ENCODE measurements at regions not wholly inside any gene's neighbourhood (a gene's known extent, or its start where the extent isn't known, plus 50 kb on each side); places are given as distances from the start of the nearest gene placed in this dataset.

- H4K5ac ChIP-seq (ENCODE audit: low read depth, low read length), result no peak overlapping the region
- no peak overlapping the region for H3K18ac ChIP-seq (ENCODE audit: low read depth, low read length)
- H3K9me1 ChIP-seq (ENCODE audit: insufficient read depth, low read length), result no peaks in the 10 kb centered on the region
- no peak overlapping the region for H3K9ac ChIP-seq (ENCODE audit: low read depth, low read length)
- no peak overlapping the region for H3K27ac ChIP-seq (ENCODE audit: insufficient read depth, low read length)
- dilution Hi-C loops (cut with HindIII; ENCODE audit: low sequenced_read_pairs, unreplicated experiment), result no loop called here
- H3K79me1 ChIP-seq (ENCODE audit: low read depth in 1 of 2, low read length in 2 of 2), result no peaks in the 10 kb centered on the region
- no peaks in the 10 kb centered on the region for H3K4me1 ChIP-seq (ENCODE audit: control insufficient read depth, insufficient read depth, low read length)
- ChIA-PET POLR2A (ENCODE audit: unreplicated experiment) (no interaction called here), CTCF (no interaction called here)
- no peak for DNase-seq
- no peak overlapping the region for H4K91ac ChIP-seq (ENCODE audit: insufficient read depth, low read depth, low read length)
- no peak for TF ChIP-seq MXI1 (IDR thresholded peaks at IDR 0.05; ENCODE audit: borderline replicate concordance, low read depth, low read length)
- no peak for TF ChIP-seq CEBPB (IDR thresholded peaks at IDR 0.05; ENCODE audit: low read depth, low read length)
- TF ChIP-seq NFE2L2 (IDR thresholded peaks at IDR 0.05; ENCODE audit: low read depth, low read length), result no peak
- no peak for TF ChIP-seq POLR2A (IDR thresholded peaks at IDR 0.05; ENCODE audit: low read depth, low read length)
- TF ChIP-seq ELK1 (IDR thresholded peaks at IDR 0.05; ENCODE audit: borderline replicate concordance, low read depth, low read length), result no peak
- no peak for TF ChIP-seq SMC3 (IDR thresholded peaks at IDR 0.05; ENCODE audit: low read depth, low read length)
- TF ChIP-seq CHD1 (IDR thresholded peaks at IDR 0.05; ENCODE audit: low read depth, low read length), result no peak
- TF ChIP-seq RFX5 (IDR thresholded peaks at IDR 0.05; ENCODE audit: low read depth, low read length), result no peak
- intact Hi-C loops (cut with micrococcal nuclease), result no loop called here
- no peak overlapping the region for H2AK9ac ChIP-seq (replicated peaks; ENCODE audit: low read depth, low read length, poor library complexity)
- no peak overlapping the region for H2BK5ac ChIP-seq (ENCODE audit: low read depth, low read length, poor library complexity, severe bottlenecking)
- ATAC-seq (ENCODE audit: low read depth), result no peak
- H3K27me3 ChIP-seq (ENCODE audit: control insufficient read depth, insufficient read depth, low read length), result no peaks in the 10 kb centered on the region
- H3K4me3 ChIP-seq (ENCODE audit: insufficient read depth, low read depth, low read length), result no peak overlapping the region
- H3K14ac ChIP-seq (replicated peaks; ENCODE audit: low read depth, low read length), result no peak overlapping the region
- H3K4me2 ChIP-seq (ENCODE audit: low read depth, low read length), result no peak overlapping the region
- no peak overlapping the region for H2AFZ ChIP-seq (replicated peaks; ENCODE audit: low read length, poor library complexity)
- H4K8ac ChIP-seq (ENCODE audit: low read depth in 2 of 2, low read length in 2 of 2), result no peak overlapping the region
- no peak overlapping the region for H3K4ac ChIP-seq (ENCODE audit: low read depth, low read length)
- H2BK120ac ChIP-seq (ENCODE audit: low read depth, low read length), result no peak overlapping the region
- H2AK5ac ChIP-seq (ENCODE audit: low read depth, low read length), result no peak overlapping the region
- H3K9me3 ChIP-seq (ENCODE audit: control insufficient read depth, insufficient read depth, low read length), result peaks cover 7% of the 10 kb centered on the region; the same call in 1 of the 2 replicates
- H3K36me3 ChIP-seq (ENCODE audit: control insufficient read depth, insufficient read depth, low read length), result no peaks in the 10 kb centered on the region
- no peak overlapping the region for H2BK15ac ChIP-seq (ENCODE audit: low read depth, low read length)
- H2BK20ac ChIP-seq (ENCODE audit: low read depth, low read length), result no peak overlapping the region
- H3K23ac ChIP-seq (ENCODE audit: low read depth, low read length), result no peak overlapping the region
- no peak overlapping the region for H3K56ac ChIP-seq (ENCODE audit: extremely low read depth, insufficient read depth, low read length)
- WGBS, 2 experiments (ENCODE audit: extremely low coverage in 2 of 2, insufficient read length in 1 of 2), result no CpG with 5 or more reads among the region's 3 CpGs
- BruUV-seq (replicated peaks), result no TSS peak
- H4K20me1 ChIP-seq (ENCODE audit: insufficient read depth, low read length), result no peaks in the 10 kb centered on the region
- in situ Hi-C loops (cut with MboI; ENCODE audit: low sequenced_read_pairs), result no loop called here
Observed at GRCh38 chr6:8623441-8623840, 188.1 kb upstream of the SLC35B3 start.
